SKM-1 treated with dmso at 0.1 percent for 144 hours (cell line): ENCODE measurements at regions not wholly inside any gene's neighbourhood (a gene's known extent, or its start where the extent isn't known, plus 50 kb on each side); places are given as distances from the start of the nearest gene placed in this dataset.

ENCODE experiments used
- DNase-seq: peaks from one replicate; lab custom pipeline; 2025; ENCODE audit not compliant: unreplicated experiment; lab: John Stamatoyannopoulos, UW

DNA sequence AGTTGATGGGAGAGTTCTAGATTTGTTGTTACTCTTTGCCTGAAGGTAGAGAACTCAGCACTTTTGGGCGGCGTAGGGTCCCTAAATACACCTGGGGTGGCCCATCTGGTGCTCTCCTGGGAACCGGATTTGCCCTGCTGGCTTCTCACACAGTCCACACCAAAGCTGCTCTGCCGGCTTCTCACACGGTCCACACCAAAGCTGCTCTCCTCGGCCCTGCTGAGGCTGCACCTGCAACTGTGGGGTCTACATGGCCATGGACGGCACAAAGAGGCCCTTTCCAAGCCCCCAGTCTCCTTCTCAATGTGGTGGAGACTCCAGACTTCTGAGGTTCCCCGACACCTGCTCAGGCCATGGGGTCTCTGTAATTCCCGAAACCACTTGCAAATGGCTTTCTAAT is 124.8 kb upstream of the GPC1 start:
- no peak for DNase-seq

- DNase-seq, result no peak
These were observed 123.6 kb upstream of the GPC1 start for GRCh38 chr2:240311821-240312220.

GRCh38 chr2:240319221-240319854 is 116.1 kb upstream of the GPC1 start:
- no peak for DNase-seq

DNA sequence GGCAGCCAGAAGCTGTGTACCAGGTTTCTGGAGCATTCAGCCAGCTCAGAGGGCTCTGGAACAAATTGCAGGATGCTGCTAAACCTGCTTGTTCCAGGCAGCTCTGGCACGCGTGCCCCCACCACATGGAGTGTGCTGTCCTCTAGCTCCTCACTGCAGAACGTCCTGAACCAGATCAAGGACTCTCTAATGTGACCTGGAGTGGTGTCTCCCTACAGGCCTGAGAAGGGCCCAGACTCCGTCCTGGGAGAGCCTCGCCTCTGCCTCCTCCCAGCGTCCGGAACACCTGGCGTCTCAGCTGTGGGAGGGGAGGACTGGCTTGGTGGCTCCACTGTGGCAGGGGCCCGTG is 115.6 kb upstream of the GPC1 start:
- no peak for DNase-seq

- no peak for DNase-seq
These were observed 115.1 kb upstream of the GPC1 start for GRCh38 chr2:240320204-240320993.

DNA sequence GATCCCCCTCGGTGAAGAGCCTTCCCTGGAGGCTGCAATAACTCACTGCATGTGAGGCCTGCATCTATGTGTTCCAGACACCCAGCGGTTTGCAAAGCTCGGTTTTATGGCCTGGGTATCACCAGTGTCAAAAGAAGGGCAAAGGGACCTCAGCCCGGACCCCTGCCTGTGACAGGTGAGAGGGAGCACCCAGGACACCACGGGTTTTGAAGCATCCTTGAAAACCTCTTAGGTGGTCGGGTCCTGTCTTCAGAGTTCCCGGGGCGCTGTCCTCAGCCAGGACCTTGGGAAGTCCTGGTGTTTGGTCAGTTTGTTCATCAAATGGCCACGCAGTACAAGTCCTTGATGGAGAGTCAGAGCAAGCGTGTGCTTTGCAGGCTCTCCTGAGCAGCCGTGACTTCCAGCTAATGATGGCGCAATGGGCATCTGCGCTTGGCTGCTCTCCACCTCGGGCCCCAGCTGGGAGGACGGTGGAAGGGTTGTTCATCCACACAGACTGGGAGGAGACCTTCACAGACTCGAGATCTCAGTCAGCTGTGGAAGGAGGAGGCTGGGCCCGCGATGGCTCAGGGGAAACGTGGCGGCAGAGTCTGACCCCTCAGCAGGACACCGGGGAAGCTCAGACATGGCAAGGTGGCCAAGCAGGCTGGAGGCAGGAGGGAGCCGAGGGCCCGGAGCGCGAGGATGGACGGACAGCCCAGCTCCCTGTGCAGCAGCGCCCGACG is 113.1 kb upstream of the GPC1 start:
- DNase-seq, result no peak

- DNase-seq, result no peak
These were observed 112.5 kb upstream of the GPC1 start for GRCh38 chr2:240322991-240323390.

- DNase-seq, result no peak
These were observed 111.7 kb upstream of the GPC1 start for GRCh38 chr2:240323601-240324291.

DNA sequence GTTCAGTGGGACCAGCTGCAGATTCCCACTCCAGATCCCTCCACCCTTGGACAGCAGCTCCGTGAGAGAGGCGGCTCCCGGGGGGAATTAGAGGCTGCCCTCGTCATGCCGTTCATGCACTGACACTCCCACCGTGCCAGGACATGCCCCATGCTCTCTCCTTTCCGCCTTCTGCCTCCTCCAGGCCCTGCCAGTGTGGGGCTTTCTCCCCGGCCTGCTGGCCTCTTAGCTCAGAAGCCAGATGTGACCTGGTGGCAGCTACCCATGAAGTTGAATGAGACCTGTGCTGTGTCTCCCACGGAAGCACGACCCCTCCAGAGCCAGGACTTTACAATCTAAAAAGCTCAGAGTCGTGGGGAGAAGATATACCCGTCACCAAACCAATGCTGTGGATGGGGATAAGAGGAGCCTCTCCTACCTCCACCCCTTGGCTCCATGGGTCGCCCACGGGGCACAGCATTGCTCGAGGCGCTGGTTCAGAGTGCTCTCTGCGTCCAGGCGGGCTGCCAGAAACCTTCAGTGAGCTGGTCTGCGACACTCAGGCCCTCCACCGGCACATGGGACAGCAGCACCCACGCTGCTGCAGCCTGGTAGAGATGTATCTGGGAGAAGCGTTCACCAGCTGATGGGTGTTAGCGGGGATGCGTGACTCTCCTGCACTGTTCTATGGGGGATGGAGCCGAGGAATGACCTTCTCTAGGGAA is 111.0 kb upstream of the GPC1 start:
- DNase-seq, result no peak

DNA sequence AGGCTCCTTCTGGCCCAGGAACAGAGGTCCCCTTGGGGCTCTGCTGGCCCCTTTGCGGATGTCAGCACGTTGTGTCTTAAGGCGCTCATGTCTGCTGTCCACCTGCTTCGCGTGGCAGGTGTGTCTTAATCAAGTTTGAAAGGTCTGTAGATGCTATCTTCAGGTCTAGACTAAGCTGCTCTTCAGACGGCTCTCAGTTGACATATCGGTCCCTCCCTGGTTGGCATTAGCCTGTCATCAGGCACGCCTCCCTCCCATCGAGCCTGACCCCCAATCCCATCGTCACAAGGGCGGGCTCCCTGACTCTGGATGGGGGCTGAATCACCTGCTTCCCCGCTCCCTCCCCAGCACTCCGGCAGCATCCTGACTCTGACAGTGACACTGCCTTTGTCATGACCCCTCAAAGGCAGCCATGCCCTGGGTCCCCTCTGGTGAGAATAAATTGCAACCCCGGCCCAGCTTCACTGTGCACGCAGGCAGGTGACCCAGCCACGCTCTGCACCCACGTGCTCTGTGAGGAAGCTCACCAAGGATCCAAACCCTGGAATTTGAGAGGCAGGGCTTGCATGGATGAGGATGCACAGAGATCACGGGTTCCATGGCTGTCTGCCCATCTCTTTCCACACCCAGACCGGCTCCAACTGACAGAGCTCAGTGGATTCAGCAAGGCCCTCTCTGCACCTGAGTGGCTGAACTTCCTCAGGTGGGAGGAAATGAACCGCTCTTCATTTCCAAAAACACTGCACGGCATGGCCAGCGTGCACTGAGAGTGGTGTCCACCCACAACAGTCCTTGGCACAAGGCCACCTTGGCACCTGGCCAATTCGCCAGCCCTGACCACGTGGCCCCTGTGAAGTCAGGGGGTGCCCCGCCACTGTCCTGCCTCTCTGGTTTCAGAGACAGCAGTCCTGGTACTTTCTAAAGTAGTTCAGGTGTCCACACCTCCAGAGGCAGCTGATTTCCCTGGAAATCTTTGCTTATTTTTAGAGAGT is 110.2 kb upstream of the GPC1 start:
- DNase-seq, result no peak

DNA sequence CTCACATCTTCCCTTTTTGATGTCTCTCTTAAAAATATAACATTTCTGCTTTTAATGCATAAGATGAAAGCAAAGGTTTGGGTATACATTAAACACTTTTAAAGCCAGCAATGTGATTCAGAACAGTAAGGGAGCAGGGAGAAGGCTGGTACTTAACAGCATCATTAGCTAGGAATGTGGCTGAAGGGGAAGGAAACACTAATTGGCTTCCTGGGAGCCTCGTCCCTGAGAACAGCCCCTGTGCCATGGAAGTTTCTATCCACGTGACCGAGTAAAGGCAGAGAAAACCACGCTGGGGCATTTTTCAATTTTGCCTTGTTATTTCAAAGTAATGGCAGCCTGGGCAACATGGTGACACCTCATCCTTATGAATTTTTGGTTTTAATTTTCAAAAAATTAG is 109.2 kb upstream of the GPC1 start:
- DNase-seq, result no peak

- no peak for DNase-seq
These were observed 108.6 kb upstream of the GPC1 start for GRCh38 chr2:240326886-240327285.

GRCh38 chr2:240327566-240327965 is 107.9 kb upstream of the GPC1 start:
- no peak for DNase-seq

DNA sequence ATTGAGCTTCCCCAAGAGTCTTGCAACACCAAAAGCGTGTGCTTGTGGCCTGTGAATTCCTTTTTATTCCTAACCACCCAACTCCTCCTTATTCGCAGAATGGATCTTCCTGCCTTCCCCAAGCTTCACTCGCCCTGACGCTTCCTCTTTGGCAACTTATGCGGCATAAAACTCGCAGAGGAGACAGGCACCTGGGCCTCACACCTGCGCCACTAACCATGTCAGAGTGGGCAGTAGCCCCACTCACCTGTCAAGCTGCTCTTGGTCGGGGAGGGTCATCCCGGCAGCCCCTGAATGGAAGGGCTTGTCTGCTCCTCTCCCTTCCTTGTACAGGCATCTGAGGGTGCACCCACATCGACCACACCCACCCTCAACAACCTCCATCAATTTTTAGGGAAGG is 106.9 kb upstream of the GPC1 start:
- no peak for DNase-seq

GRCh38 chr2:240329116-240329665 is 106.3 kb upstream of the GPC1 start:
- DNase-seq, result no peak

DNA sequence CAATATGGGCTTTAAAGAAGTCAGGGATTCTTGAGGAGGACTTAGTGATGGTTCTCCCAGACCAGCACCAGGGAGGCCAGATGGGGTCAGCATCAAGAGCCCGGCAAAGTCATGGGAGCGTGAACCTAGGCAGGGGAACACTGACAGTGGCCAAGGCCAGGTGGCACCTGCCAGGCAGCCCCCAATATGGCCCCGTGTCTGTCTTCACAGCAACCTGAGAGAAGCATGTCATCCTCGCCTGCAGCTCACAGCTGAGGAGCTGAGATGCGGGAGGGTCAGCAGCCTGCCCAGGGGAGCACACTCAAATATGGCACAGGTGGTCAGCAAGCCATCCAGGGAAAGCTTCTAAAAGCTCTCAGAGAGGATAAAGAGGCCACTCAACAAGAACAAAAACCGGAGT is 105.7 kb upstream of the GPC1 start:
- no peak for DNase-seq

- DNase-seq, result no peak
These were observed 101.5 kb upstream of the GPC1 start for GRCh38 chr2:240333985-240334384.

GRCh38 chr2:240335061-240335460 is 100.4 kb upstream of the GPC1 start:
- DNase-seq, result no peak

DNA sequence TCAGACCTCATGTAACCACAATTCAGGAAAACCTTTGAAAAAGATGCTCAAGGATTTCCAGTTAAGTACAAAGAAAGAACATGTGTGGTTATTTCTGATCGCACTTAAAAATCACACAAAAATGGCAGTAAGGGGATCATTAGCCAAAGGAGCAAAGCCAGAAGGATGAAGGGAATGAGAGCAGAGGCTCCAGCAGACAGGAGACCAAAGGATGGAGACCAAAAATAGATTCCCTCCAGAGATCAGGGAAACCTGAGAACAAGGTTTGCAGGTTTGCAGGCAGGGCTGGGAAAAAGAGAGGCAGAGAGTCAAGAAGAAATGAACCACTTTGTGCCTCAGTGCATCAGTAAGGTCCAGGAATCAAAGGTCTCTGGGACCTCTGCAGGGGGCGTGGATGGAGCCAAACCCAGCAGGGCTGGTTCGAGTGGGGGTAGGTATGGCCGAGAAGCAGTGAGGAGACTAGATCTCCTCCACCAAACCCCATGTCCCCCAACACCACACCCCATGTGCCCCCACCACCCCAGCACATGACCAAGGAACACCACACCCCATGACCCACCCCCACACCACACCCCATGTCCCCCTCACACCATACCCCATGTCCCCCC is 98.5 kb upstream of the GPC1 start:
- DNase-seq, result no peak
